CD4-positive, alpha-beta T cell (primary cell): ENCODE measurements at regions not wholly inside any gene's neighbourhood (a gene's known extent, or its start where the extent isn't known, plus 50 kb on each side); places are given as distances from the start of the nearest gene placed in this dataset.

Experiments
- ATAC-seq: fragments of 200-7000 bp; cut with Tn5 transposase; one replicate; pipeline ENCODE4 v1.10.0; 2022; ENCODE audit warnings: mild to moderate bottlenecking; ENCODE audit not compliant: poor library complexity
- CTCF ChIA-PET: fragments of 350-600 bp; sonication (Branson Sonifier 250); formaldehyde crosslinking; loops from one replicate; lab custom pipeline; 2021; ENCODE audit warnings: antibody characterized with exemption, inconsistent platforms; lab: Charles Lee
- POLR2A ChIA-PET: fragments of 350-600 bp; sonication (Branson Sonifier 250); formaldehyde crosslinking; loops from one replicate; lab custom pipeline; 2021; ENCODE audit warnings: antibody characterized with exemption, inconsistent platforms; lab: Charles Lee
- DNase-seq, 14 experiments: peaks; one replicate each; pipeline ENCODE4 v3.0.0-alpha.2; 2013 to 2020; ENCODE audit warnings: mixed read lengths in 2 of 14
- H3K27ac ChIP-seq, 2 donors: one replicate each; pipeline versions ENCODE4 v1.5.1 to v1.7.0; 2013; ENCODE audit warnings: low read length in 2 of 2, low read depth in 1 of 2, mild to moderate bottlenecking in 1 of 2
- H3K27me3 ChIP-seq, 2 experiments: 1 replicate in 1 of 2; 2 replicates in 1 of 2; pipeline versions ENCODE4 v1.6.1 to v1.7.0; 2013; ENCODE audit warnings: low read length in 2 of 2, control low read depth in 1 of 2, mild to moderate bottlenecking in 1 of 2, moderate library complexity in 1 of 2; ENCODE audit not compliant: insufficient read depth in 2 of 2, control insufficient read depth in 1 of 2
- H3K36me3 ChIP-seq: one replicate; pipeline ENCODE4 v1.6.1; 2013; ENCODE audit warnings: low read length, control low read depth; ENCODE audit not compliant: insufficient read depth
- H3K4me1 ChIP-seq: one replicate; pipeline ENCODE4 v1.6.1; 2013; ENCODE audit warnings: low read length, control low read depth; ENCODE audit not compliant: insufficient read depth
- H3K4me3 ChIP-seq: one replicate; pipeline ENCODE4 v1.5.1; 2013; ENCODE audit warnings: mild to moderate bottlenecking, low read length, moderate library complexity
- H3K9me3 ChIP-seq, 2 experiments: 1 replicate in 1 of 2; 2 replicates in 1 of 2; pipeline versions ENCODE4 v1.6.1 to v1.7.0; 2013; ENCODE audit warnings: low read length in 2 of 2, mild to moderate bottlenecking in 2 of 2, control low read depth in 1 of 2, moderate library complexity in 1 of 2; ENCODE audit not compliant: control insufficient read depth in 1 of 2, insufficient read depth in 1 of 2
- H3K27ac Mint-ChIP-seq: one replicate; pipeline ENCODE4 v1.8.0; 2020; ENCODE audit warnings: mixed read lengths
- H3K27me3 Mint-ChIP-seq: one replicate; pipeline ENCODE4 v1.8.0; 2021; ENCODE audit warnings: mixed read lengths
- H3K36me3 Mint-ChIP-seq: one replicate; pipeline ENCODE4 v1.8.0; 2021; ENCODE audit warnings: low read depth, mixed read lengths
- H3K4me1 Mint-ChIP-seq: one replicate; pipeline ENCODE4 v1.8.0; 2021; ENCODE audit warnings: low read depth, mixed read lengths
- H3K4me3 Mint-ChIP-seq: one replicate; pipeline ENCODE4 v1.8.0; 2020; ENCODE audit warnings: mild to moderate bottlenecking, mixed read lengths
- H3K9me3 Mint-ChIP-seq: one replicate; pipeline ENCODE4 v1.8.0; 2020; ENCODE audit warnings: mixed read lengths
- intact Hi-C, 2 experiments: fragments of 100-400 bp; cut with DNase I in 1 of 2; cut with micrococcal nuclease in 1 of 2; formaldehyde crosslinking; loops; one replicate each; pipeline versions ENCODE4 v1.15.1 to v1.9.0; 2023 to 2025; cut with DNase I, micrococcal nuclease
- TF ChIP-seq, protein P1 (sequence below): fragments of 200-600 bp; IDR thresholded peaks from one replicate; pipeline ENCODE4 v1.8.0; 2022; ENCODE audit warnings: antibody characterized with exemption, mild to moderate bottlenecking

DNA sequence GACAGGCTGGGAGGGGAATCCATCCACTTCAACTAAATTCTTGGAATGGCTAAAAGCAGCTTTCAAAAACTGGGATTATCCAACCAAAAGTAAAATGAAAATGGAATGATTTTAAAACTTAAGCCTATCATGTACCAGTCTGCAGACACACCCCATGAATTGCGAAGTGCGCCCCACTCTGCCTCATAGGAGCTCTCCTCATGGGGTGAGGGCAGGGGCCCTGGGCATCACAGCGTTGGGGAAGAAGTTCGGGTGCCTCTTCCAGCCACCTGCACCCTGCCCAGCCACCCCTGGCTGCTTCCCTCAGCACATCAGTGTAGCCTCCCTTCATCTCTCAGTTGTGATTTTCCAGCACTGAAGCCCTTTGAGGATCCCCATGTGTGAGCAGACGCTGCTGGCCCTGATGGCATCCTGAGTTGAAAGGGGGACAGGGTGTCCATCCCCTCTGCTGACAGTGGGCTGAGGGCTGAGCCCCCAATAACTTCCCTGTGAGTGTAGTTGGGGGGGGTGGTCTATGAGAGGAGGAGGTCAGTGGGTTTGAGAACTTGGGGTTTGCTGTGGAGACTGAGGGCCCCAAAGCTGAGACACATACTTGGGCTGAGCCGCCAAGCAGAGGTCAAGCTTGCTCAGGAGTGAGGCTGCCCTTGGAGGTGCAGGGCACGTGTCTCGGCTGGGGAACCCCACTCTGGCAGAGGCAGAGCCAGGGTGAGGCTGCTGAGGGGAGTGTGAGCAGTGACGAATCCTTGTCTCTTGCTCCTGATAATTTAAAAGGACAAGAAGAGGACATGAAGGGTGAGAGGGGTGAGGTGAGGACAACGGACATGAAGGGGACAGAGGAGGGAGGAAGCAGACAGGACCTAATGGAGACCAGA is 542.1 kb downstream of the TCERG1L start:
- DNase-seq (no peak), ATAC-seq (no peak)
- no peaks in the 10 kb centered on the region for H3K36me3 ChIP-seq
- Mint-ChIP-seq H3K9me3 (no peaks in the 10 kb centered on the region), H3K27me3 (peaks cover 6% of the 10 kb centered on the region), H3K4me1 (no peaks in the 10 kb centered on the region), H3K36me3 (no peaks in the 10 kb centered on the region), H3K27ac (no peak overlapping the region), H3K4me3 (no peak overlapping the region)
- H3K4me3 ChIP-seq = no peak overlapping the region
- ChIA-PET POLR2A (no interaction called here), CTCF (no interaction called here)
- TF ChIP-seq, protein P1, sequence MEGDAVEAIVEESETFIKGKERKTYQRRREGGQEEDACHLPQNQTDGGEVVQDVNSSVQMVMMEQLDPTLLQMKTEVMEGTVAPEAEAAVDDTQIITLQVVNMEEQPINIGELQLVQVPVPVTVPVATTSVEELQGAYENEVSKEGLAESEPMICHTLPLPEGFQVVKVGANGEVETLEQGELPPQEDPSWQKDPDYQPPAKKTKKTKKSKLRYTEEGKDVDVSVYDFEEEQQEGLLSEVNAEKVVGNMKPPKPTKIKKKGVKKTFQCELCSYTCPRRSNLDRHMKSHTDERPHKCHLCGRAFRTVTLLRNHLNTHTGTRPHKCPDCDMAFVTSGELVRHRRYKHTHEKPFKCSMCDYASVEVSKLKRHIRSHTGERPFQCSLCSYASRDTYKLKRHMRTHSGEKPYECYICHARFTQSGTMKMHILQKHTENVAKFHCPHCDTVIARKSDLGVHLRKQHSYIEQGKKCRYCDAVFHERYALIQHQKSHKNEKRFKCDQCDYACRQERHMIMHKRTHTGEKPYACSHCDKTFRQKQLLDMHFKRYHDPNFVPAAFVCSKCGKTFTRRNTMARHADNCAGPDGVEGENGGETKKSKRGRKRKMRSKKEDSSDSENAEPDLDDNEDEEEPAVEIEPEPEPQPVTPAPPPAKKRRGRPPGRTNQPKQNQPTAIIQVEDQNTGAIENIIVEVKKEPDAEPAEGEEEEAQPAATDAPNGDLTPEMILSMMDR = no peak
- H3K27me3 ChIP-seq = no peaks in the 10 kb centered on the region
- intact Hi-C loops = no loop called here
- no peak overlapping the region for H3K27ac ChIP-seq
- no peaks in the 10 kb centered on the region for H3K4me1 ChIP-seq
- peaks cover 7 to 55% of the 10 kb centered on the region in 2 experiments for H3K9me3 ChIP-seq

- H3K4me3 Mint-ChIP-seq = no peak overlapping the region
- ChIA-PET POLR2A (no interaction called here), CTCF (no interaction called here)
- no peak overlapping the region for H3K27ac ChIP-seq
- H3K9me3 Mint-ChIP-seq = no peaks in the 10 kb centered on the region
- H3K9me3 ChIP-seq = peaks cover 7 to 50% of the 10 kb centered on the region in 2 experiments
- DNase-seq (no peak), ATAC-seq (no peak)
- H3K4me1 Mint-ChIP-seq = no peaks in the 10 kb centered on the region
- intact Hi-C loops = no loop called here
- H3K36me3 ChIP-seq = no peaks in the 10 kb centered on the region
- H3K4me1 ChIP-seq = no peaks in the 10 kb centered on the region
- no peaks in the 10 kb centered on the region for H3K27me3 ChIP-seq
- TF ChIP-seq, protein P1 = no peak
- no peak overlapping the region for H3K4me3 ChIP-seq
- peaks cover 6% of the 10 kb centered on the region for H3K27me3 Mint-ChIP-seq
- no peaks in the 10 kb centered on the region for H3K36me3 Mint-ChIP-seq
- H3K27ac Mint-ChIP-seq = no peak overlapping the region
These were observed 541.4 kb downstream of the TCERG1L start for GRCh38 chr10:130770018-130770630.

DNA sequence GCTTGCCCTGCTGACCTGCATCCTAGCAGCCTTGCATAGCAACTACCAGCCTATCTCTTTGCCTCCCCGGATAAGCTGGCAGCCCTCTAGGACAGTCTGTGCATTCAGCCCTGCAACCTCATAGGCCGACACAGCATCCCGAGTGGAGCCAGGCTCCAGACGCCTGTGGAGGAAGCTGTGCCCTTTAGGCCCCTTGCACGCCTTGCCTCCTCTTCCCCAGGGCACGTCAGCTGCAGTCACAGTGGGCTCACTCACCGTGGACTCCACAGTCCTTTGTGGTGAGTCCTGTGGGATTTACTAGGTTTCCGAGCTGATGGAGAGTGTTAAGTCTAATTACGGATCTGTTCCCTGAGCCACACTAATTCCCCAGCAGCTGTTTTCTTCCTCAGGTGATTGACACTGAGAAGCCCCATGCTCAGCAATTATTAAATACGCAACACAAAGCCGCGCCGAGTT is 540.0 kb downstream of the TCERG1L start:
- Histone ChIP-seq H3K36me3 (no peaks in the 10 kb centered on the region), H3K4me1 (no peaks in the 10 kb centered on the region), H3K4me3 (no peak overlapping the region), H3K27ac (no peak overlapping the region), H3K27me3 (no peaks in the 10 kb centered on the region), H3K9me3 (peaks cover 7 to 44% of the 10 kb centered on the region in 2 experiments)
- H3K27ac Mint-ChIP-seq = no peak overlapping the region
- H3K4me1 Mint-ChIP-seq = no peaks in the 10 kb centered on the region
- CTCF ChIA-PET = no interaction called here
- peaks cover 6% of the 10 kb centered on the region for H3K27me3 Mint-ChIP-seq
- POLR2A ChIA-PET = no interaction called here
- H3K4me3 Mint-ChIP-seq = no peak overlapping the region
- H3K9me3 Mint-ChIP-seq = no peaks in the 10 kb centered on the region
- no peaks in the 10 kb centered on the region for H3K36me3 Mint-ChIP-seq
- ATAC-seq = no peak
- intact Hi-C loops = no loop called here
- DNase-seq = no peak
- TF ChIP-seq, protein P1 = no peak
